Heart left ventricle (tissue), 13 donors: ENCODE measurements at regions not wholly inside any gene's neighbourhood (a gene's known extent, or its start where the extent isn't known, plus 50 kb on each side); places are given as distances from the start of the nearest gene placed in this dataset.

Experiments used
- POLR2A ChIP-seq, 2 donors: fragments of 450-650 bp; IDR thresholded peaks; one replicate each; pipeline ENCODE4 v1.6.1; 2017; ENCODE audit warnings: antibody characterized with exemption in 2 of 2, mild to moderate bottlenecking in 2 of 2, moderate library complexity in 2 of 2
- TF ChIP-seq, protein P1 (sequence below), 12 donors: fragments of 200-600 bp; sonication (generic) in 4 of 12; IDR thresholded peaks; one replicate each; pipeline versions ENCODE4 v1.5.0 to v1.8.0; 2018 to 2022; ENCODE audit warnings: antibody characterized with exemption in 12 of 12, mild to moderate bottlenecking in 5 of 12
- donor health status: ischemic (EF 13 %, LVEDD 7.1; RV severe dilation, severe dysfunction).
- donor health status: DM: no; HTN: yes; CAD: no.
- donor health status: DM: no; HTN: no; CAD: no.
- donor health status: ischemic (EF 25% LVEDD 6.9; RV normal size, moderate dysfunction).
- donor health status: ischemic (EF 25% LVEDD 5.7; RV mildly dilated, moderate dysfunction).
- donor health status: ischemic (EF 35%, LVEDD 5.7; RV mildly dilated, moderate dysfunction).
- donor health status: nonischemic (EF 11% LVEDD 7.7; RV severe dilation, severe dysfunction).
- donor health status: DM: yes; HTN: yes; CAD: no.
- donor health status: PGD.
- donor health status: ischemic (EF 29% LVEDD 5.4; RV normal size, mild dysfunction).
- donor health status: nonischemic (EF 23%, LVEDD 6.1; RV moderate dilation, normal function).

DNA sequence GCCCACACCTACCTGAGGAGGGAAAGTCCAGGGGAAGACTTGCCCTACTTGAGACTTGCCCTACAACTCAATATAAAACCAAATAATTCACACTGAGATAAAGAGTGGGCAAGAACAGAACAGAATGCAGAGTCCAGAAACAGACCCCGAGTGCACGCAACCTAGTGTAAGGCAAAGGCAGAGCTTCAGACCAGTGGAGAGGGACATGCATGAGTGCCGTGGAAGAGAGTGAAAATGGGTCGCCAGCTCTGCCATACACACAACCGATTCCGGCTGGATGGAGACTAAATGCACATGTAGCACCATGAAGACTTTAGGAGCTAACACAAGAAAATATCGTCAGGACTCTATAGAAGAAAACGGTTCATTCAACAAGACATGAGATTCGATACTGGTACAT lies 58.8 kb upstream of the CST7 start:
- TF ChIP-seq, protein P1, sequence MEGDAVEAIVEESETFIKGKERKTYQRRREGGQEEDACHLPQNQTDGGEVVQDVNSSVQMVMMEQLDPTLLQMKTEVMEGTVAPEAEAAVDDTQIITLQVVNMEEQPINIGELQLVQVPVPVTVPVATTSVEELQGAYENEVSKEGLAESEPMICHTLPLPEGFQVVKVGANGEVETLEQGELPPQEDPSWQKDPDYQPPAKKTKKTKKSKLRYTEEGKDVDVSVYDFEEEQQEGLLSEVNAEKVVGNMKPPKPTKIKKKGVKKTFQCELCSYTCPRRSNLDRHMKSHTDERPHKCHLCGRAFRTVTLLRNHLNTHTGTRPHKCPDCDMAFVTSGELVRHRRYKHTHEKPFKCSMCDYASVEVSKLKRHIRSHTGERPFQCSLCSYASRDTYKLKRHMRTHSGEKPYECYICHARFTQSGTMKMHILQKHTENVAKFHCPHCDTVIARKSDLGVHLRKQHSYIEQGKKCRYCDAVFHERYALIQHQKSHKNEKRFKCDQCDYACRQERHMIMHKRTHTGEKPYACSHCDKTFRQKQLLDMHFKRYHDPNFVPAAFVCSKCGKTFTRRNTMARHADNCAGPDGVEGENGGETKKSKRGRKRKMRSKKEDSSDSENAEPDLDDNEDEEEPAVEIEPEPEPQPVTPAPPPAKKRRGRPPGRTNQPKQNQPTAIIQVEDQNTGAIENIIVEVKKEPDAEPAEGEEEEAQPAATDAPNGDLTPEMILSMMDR (IDR thresholded peaks at IDR 0.05), result no peak
- TF ChIP-seq POLR2A (IDR thresholded peaks at IDR 0.05), result no peak
